ENCODE measurements at regions not wholly inside any gene's neighbourhood (a gene's known extent, or its start where the extent isn't known, plus 50 kb on each side); places are given as distances from the start of the nearest gene placed in this dataset.

DNA sequence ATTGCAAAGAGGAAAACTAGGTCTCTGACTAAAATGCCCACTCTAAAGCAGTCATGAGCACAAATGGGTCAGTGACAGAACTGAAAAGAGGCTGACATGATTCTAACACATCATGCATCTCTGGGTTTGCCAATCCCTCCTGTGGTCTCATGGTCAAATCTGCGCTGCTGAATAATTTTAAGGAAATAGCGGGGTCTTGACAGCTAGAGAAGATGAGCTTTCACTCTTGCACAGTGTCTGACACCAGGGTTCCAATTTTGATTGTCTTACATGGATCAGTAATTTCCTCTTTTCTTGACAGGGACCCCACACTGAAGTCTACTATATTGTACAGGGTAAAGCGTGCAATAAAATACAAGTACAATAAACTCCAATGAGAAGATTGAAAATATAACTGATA is 236.8 kb upstream of the CNR1 start:
- TF ChIP-seq SIN3A (IDR thresholded peaks at IDR 0.05; ENCODE audit: borderline replicate concordance, insufficient read depth, low read depth, low read length) (no peak), POLR2AphosphoS5 (IDR thresholded peaks at IDR 0.05; ENCODE audit: low read depth, low read length) (no peak)
- TF ChIP-seq, protein P1, sequence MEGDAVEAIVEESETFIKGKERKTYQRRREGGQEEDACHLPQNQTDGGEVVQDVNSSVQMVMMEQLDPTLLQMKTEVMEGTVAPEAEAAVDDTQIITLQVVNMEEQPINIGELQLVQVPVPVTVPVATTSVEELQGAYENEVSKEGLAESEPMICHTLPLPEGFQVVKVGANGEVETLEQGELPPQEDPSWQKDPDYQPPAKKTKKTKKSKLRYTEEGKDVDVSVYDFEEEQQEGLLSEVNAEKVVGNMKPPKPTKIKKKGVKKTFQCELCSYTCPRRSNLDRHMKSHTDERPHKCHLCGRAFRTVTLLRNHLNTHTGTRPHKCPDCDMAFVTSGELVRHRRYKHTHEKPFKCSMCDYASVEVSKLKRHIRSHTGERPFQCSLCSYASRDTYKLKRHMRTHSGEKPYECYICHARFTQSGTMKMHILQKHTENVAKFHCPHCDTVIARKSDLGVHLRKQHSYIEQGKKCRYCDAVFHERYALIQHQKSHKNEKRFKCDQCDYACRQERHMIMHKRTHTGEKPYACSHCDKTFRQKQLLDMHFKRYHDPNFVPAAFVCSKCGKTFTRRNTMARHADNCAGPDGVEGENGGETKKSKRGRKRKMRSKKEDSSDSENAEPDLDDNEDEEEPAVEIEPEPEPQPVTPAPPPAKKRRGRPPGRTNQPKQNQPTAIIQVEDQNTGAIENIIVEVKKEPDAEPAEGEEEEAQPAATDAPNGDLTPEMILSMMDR (IDR thresholded peaks at IDR 0.05): no peak
